Keratinocyte (primary cell): ENCODE measurements at regions not wholly inside any gene's neighbourhood (a gene's known extent, or its start where the extent isn't known, plus 50 kb on each side); places are given as distances from the start of the nearest gene placed in this dataset.

Source experiments
- CTCF ChIP-seq, 3 experiments: IDR thresholded peaks in 1 of 3; conservative IDR thresholded peaks in 1 of 3; optimal IDR thresholded peaks in 1 of 3; 2 replicates in 2 of 3; 3 replicates in 1 of 3; pipeline versions ENCODE3 to v1.5.1; 2011; ENCODE audit warnings: low read length in 3 of 3, mild to moderate bottlenecking in 3 of 3, moderate library complexity in 2 of 3, control low read depth in 1 of 3, inconsistent platforms in 1 of 3; ENCODE audit not compliant: insufficient read depth in 2 of 3; ENCODE audit errors: extremely low read depth in 1 of 3
- EZH2 ChIP-seq: IDR thresholded peaks from one replicate; pipeline ENCODE4 v1.6.1; 2012; ENCODE audit warnings: inconsistent platforms, mild to moderate bottlenecking, low read length, moderate library complexity

- TF ChIP-seq EZH2, result no peak
- no peak for TF ChIP-seq CTCF (optimal IDR thresholded peaks at IDR 0.05 in 1 of 3, IDR thresholded peaks at IDR 0.05 in 1 of 3, conservative IDR thresholded peaks at IDR 0.05 in 1 of 3; ENCODE audit: extremely low read depth in 1 of 3, insufficient read depth in 2 of 3, low read length in 3 of 3)
Measured at GRCh38 chr5:63877961-63878360, 84.3 kb downstream of the HTR1A start.
